ENCODE measurements at regions not wholly inside any gene's neighbourhood (a gene's known extent, or its start where the extent isn't known, plus 50 kb on each side); places are given as distances from the start of the nearest gene placed in this dataset.

DNA sequence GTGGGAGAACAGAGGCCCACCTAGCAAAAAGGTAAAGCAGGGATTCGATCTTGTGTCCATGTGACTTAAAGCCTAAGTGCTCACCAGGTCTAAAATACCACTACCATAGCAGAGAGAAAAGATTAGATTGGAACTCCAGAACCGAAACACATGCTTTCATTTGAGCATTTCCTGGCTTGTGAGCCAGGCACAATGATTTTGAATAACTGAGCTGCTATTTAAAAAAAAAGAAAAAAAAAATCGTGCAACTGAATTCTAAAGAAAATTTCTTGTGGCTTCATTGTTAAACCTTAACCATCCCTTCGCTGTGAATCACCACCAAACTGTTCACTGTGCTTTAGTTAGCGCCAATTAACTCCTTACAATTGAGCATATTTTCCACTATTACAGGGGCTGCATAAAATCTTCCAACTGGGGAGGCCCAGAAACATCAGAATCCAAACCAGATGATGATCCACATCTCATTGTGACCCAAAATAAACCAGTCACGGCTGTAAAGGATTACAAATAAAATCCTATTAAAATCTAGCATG, 366.4 kb upstream of the ERCC4 start:
- DNase-seq (ENCODE audit: low spot score), result no peak

DNA sequence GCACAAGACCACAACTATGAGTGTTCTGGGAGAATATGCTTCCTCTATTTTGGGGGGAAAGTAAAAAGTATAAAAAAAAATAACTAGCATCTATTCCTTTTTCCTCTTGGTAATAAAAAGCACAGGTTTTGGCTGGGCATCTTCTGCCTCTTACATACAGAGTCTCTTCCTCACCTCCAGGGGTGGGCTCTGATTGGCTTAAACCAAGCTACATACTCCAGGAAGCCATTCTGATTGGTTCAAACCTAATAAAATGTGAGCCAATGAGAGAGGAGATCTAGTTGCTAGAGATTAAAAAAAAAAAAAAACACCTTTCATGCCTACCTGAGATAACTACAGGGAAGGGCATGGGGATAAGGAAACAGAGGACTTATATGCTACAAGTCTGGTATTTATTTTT, 365.9 kb upstream of the ERCC4 start:
- DNase-seq (ENCODE audit: low spot score), result no peak

DNA sequence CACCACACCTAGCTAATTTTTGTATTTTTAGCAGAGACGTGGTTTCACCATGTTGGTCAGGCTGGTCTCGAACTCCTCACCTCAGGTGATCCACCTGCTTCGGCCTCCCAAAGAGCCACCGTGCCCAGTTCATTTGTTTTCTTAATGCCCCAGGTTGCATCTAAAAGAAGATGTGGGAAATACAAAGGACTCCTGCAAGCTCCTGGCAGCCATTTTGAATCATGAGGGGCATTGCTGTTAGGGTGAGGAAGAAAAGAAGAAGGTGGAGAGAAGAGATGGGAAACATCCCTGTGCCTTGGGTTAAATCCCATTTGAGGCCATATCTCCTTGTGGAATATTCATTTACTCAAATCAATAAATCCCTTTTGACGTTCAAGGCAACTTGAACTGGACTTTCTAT, 365.3 kb upstream of the ERCC4 start:
- DNase-seq (ENCODE audit: low spot score), result no peak

DNA sequence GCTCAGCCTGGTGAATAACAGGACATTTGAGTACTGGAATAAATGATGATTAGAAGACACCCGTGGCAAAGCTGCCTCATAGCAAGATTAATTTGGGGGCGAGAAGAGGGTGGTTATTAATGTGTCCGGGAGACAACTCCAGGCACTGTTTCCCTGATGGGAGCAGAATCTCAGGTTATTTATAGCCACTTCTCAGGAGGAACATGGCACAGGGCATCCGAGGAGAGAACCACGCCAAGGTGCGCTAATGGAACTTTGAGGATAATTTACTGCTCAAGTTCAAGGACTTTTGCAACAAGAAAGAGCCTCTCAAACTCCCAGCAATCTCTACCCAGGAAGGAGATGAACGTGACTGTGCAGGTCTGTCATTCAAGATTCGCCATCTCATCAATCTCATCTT, 362.5 kb upstream of the ERCC4 start:
- no peak for DNase-seq (ENCODE audit: low spot score)

DNA sequence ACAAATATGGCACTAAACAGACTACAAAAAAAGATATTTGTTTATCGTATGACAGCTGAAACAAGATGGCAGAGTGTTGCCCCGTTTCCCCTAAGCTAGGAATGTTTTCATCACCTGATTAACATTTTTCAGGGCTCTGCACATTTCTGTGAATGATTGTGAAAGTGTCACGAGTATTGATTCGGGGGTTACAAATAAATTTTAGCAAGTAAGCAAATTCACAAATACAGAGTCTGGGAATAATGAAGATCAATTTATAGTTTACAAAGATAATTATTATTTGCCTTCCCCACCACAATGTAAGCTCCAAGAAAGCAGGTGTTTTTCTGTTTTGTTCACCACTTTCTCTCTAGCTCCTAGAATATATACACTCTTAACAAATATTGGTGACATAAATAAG, 361.2 kb upstream of the ERCC4 start:
- no peak for DNase-seq (ENCODE audit: low spot score)

DNA sequence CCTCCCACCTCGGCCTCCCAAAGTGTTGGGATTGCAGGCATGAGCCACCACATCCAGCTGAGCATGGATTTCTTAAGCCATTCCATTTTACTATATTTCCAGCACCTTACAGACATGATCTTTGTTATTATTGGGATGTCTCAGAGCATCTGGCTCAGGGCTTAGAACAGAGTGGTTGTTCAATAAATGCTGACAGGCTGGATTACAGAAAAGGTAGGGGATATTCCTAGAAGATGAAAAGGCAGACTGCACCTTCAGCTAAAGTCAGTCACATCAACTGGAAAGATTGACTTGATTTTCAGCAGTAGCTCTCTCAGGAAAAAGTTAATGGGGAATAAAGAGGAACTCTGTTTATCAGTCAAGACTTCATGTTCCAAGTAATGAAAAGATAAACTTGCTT, 360.3 kb upstream of the ERCC4 start:
- no peak for DNase-seq (ENCODE audit: low spot score)

DNA sequence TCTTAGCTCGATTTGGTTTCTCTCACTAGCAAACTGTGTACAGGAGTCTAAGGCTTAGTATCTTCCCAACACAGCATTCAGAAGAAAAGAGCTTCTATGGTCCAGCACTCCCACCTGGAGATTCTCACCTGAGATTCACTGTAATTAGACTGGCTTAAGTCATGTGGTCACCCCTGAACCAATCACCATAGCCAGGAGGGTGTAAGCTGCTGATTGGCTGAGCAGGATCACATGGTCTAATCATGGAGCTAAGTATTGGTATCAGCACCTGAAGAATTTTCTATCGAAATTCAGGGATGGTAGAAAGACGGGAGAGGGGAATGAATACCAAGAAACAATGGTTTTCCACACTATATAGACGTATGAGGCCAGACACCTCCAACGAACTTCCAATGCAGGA, 359.8 kb upstream of the ERCC4 start:
- no peak for DNase-seq (ENCODE audit: low spot score)

DNA sequence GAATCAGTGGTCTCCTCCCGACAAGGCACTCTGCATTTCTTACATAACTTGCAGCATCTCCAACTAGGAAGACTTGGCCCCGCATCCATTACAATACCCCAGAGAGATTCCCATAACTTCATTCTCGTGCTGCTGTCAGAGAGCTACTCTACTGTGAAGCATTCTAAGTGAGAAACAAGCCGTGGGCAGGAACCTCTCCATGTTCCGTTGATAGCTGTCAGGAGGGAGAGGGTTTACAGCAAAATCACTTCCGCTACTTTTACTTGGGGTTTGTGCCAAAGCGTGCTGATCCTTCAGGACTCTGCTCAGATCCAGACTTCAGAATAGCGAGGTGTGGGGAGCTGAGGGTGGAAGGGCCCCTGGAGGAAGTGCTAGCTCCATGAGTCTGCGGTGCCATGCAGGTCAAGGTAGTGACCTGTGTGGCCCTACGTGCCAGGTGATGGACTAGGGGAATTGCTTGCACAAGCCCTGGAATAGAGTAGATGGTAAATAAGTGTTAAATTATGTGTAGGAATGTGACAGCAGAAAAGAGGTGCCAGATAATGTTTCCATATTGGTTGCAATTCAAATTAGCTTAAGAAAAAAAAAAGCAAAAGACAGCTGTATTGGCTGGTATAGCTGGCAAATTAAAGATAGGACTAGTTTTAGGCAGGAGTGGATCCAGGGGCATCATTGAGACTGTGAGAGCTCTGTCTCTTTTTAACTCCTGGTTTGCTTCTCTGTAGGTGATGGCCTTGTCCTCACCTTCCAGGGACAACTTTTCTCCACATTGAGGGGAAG, 358.5 kb upstream of the ERCC4 start:
- no peak for DNase-seq (ENCODE audit: low spot score)

DNA sequence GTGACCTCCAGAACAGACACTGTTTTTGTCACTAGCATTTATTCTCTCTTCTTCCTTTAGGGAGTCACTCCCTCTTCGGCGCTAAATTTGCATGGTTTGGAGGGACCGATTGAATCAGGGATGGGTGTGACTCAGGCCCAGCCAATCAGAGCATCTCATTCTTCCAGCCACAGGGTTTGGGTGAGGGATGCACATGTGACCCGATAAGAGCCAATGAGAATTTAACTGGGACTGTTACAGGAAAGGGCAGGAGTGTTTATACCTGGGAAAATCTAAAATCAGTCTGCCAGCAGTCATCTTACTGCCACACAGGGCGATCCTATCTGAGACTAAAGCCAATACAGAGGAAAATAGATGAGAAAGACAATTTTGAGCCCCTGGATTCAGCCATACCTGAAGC, 351.2 kb upstream of the ERCC4 start:
- no peak for DNase-seq (ENCODE audit: low spot score)

DNA sequence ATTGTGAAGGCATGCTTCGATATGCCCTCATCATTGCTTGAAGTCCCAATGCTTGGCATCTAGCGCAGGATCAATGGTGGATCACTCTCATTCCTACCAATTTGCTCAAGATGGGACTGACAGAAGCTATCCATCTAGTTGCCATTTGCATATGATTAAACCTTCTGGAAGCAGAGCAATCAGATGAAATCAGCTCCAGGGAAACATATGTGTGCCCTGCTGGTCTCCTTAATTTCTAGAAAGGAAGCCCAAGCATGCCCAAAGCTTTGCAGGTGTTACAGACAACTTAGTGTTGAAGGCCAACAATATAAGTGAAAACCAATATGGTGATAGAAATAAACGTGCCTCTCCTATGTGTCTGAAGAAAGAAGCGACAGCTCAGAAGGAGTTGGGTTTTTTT, 350.0 kb upstream of the ERCC4 start:
- DNase-seq (ENCODE audit: low spot score), result no peak

DNA sequence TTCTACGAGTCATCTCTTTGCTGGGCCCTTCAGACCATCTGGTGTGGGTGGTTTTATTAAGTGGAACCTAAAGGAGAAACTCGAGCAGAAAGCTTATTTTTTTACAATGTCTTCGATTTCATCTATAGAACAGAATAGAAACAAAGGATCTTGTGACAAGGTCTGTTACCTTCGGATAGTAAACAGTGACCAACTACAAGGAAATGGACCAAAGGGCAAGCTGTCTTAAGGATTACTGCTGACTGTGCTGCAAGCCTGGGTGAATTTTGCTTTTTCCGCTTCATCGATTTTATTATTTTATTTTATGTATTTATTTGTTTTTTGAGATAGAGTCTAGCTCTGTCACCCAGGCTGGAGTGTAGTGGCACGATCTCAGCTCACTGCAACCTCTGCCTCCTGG, 348.9 kb upstream of the ERCC4 start:
- no peak for DNase-seq (ENCODE audit: low spot score)

DNA sequence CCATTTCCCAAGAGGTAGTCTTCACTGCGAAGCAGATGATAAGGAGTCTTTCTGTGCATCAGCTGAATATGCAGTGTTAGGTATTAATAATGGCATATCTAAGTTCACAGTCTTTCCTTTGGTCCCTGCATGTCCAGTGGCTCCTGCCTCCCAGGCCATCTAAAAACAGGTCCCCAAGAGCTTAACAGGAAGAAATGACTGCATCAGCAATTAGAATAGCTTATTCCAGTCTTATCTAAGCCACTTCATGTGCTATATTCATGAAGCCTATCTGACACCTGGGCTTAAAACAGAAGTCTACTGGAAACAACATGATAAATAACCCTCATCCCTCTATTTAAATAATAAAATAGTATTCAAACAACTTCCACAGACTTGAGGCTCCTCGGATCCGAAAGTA, 346.1 kb upstream of the ERCC4 start:
- no peak for DNase-seq (ENCODE audit: low spot score)

DNA sequence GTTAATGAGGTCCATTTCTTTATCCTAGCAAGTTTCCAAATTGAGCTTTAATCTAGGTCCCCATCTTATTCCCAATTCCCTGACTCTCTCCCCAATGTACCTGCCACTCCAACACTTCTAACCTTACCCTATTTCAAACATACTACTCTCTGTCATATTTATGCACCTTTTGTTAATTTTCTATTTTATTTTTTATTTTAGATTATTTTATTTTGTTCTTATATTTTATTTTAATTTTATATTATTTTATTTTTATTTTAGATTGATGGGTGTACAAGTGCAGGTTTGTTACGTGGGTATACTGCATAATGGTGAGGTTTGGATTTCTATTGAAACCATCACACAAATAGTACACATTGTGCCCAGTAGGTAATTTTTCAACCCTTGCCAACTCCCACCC, 333.9 kb upstream of the ERCC4 start:
- no peak for DNase-seq (ENCODE audit: low spot score)

DNA sequence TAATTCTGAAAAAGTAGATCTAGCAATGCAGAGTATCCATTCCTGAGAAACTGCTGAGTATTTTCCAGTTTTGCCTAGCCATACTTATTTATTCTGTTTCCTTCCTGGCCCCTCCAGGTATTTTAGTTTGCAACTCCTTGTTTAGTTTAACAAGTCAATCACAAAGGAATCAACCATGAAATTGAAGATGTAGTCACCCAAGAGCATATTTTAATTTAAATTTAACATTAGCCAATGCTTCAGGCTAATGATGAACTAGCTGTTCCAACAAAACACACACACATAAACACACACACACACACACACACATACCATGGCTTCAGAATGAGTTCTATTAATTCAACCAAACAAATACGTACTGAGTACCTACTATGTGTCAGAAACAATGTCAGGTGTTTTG, 332.8 kb upstream of the ERCC4 start:
- no peak for DNase-seq (ENCODE audit: low spot score)

DNA sequence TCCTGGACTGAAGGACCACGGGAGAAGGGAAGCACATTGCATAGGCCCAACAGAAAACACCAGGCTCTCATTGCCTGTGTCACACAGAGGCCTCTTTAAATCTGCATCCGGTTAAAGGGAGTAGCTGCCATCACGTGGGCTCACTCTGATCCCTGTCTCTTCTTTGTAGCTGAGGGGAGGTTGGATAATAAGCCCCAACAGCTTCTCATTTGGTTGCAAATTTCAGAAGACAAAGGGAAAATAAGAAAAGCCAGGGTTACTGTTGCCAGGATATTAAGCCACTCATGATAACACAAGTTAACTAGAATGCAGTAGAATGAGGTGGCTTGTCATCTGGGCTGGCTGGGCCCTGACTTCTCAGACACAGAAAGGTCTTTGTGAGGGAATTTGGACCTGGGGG, 325.1 kb upstream of the ERCC4 start:
- DNase-seq (ENCODE audit: low spot score), result no peak

DNA sequence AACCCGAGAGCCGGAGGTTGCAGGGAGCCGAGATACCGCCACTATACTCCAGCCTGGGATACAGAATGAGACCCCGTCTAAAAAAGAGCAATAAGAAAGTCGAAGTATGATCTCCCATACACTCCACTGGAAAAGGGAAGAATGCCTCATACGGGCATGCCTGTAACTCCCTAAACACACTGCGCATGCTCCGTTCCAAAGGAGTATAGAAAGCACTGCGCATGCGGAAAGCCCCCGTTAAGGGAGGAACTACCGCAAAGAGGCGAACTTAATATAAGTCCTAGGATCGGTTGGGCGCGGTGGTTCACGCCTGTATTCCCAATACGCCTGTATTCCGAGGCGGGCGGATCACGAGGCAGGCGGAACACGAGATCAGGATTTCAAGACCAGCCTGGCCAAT, 313.1 kb upstream of the ERCC4 start:
- no peak for DNase-seq (ENCODE audit: low spot score)

DNA sequence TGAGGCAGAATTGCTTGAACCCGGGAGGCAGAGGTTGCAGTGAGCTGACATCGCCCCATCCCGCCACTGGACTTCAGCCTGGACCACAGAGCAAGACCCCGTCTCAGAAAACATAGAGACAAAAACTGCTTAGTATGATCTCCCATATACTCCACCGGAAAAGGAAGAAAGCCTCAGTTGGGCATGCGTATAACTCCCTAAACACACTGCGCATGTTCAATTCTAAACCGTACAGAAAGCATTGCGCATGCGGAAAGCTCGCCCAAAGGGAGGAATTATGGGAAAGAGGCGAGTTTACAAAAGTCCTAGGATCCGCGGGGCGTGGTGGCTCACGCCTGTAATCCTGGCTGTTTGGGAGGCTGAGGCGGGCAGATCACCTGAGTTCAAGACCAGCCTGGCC, 312.7 kb upstream of the ERCC4 start:
- no peak for DNase-seq (ENCODE audit: low spot score)

DNA sequence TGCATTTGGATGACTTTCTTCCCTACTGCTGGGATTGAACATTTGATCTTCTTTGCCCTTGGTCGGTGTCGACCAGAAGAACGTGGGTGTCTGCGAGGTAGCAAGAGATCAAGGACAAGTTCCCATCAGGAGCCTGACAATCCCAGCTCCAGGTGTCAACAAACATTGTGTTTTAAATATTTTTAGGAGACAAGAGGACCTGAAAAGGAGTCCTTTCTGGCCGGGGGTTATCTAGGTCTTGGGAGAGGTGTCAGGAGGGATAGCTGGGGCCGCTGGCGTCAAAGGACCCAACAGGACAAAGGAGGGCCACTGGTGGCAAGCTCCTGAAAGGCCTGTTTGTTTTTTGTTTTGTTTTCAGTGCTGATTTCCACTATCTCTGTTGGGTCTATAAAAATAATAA, 308.4 kb upstream of the ERCC4 start:
- DNase-seq (ENCODE audit: low spot score), result no peak

DNA sequence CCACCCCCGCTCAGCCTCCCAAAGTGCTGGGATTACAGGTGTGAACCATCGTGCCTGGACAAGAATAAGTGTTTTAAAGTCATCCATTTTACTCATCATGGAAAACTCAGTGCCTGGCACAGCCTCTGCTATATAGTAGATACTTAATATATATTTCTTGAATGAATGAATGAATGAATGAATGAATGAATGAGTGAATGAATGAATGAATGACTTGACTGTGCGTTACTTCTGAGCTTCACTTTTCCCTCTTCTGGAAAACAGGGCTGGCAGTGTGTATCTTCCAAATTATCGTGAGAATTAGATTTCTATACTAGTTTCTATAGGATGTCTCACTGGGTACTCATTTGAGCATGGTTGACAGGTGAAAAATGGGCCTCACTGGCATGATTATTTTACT, 307.3 kb upstream of the ERCC4 start:
- no peak for DNase-seq (ENCODE audit: low spot score)

DNA sequence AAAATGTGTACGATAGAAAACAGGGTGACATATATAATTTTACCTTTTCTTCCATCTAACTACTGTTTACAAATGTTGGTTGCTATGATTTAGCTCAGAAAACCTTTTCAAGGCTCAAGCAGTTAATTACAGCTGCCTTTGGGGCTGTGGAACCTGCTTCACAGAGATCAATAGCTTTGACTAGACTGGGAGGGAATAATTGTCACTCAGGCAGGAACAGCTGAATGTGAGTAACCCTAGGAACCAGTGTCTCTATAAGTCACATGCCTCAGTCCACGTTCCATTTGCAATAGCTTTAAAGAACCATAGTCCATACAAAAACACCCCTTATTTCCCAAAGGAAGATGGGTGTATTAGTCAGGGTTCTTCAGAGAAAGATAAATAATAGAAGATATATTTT, 306.8 kb upstream of the ERCC4 start:
- no peak for DNase-seq (ENCODE audit: low spot score)

DNA sequence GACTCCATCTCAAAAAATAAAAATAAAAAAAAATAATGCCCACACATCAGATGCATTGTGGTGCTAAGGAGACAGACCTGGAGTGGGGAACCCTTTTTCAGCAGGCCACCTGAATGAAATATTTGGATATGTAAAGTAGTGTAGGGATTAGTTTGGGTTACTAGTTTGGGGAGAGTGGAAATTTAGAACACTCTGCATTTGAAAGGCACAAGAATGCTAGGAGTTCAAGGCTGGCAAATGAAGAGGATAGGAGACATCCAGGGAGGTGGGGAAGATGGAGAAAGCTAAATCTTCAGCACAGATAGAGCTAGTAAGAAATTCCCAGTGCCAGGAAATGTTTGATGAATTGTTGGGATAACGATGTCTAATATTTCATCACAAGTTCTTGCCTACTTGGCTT, 298.3 kb upstream of the ERCC4 start:
- DNase-seq (ENCODE audit: low spot score), result no peak

DNA sequence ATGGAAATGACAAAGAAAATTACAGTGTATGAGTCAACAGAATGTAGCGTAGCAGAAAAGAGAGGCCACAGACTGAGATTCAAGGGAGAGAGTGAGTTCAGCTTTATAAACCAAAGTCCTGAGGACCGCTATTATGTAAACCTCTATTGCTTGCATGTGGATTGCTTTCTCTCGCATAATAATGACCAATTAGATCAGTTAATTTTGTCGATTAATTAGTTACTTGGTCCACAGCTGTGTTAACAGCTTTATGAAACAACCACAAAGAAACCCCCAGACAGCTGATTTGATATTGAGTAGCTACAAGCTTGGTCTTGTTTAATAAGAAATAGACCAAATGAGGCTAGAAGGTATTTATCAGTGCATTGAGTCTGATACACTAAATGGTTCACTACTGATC, 291.8 kb upstream of the ERCC4 start:
- no peak for DNase-seq (ENCODE audit: low spot score)

DNA sequence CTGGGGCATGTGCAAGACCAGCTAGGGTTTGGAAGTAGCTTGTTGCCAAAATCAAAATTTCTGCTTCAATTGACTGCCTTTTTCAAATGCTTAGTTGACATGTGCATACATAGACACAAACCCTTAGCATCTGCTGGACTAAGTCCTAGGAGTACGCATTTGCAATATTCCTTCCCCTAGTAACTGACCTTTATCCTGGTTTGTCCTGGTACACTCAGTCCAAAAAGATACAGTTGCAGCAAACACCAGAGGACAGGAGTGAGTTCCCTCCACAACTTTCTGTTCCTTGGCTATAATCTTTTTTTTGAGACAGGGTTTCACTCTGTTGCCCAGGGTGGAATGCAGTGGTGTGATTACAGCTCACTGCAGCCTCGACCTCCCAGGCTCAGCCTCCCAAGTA, 290.2 kb upstream of the ERCC4 start:
- no peak for DNase-seq (ENCODE audit: low spot score)

DNA sequence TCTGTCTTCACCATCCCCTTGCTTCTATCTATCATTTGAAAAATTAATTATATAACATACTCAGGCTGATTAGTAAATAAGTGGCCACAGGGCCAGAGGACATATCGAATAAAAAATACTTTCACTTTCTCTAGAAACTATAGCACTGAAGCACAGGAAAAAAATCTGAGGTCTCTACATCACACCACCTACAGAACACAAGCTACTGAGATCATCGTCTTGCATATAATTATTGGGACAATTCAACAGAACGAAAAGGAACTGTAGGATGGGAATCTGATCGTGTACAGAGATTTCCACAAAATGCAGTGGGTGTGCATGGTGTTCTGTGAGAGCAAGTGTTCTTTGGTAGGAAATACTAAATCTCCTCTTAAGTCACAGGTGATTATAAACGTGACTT, 289.6 kb upstream of the ERCC4 start:
- no peak for DNase-seq (ENCODE audit: low spot score)
